HFFc6 (cell line): ENCODE measurements at regions not wholly inside any gene's neighbourhood (a gene's known extent, or its start where the extent isn't known, plus 50 kb on each side); places are given as distances from the start of the nearest gene placed in this dataset.

Experiments
- DNase-seq: peaks from one replicate; pipeline ENCODE4 v3.0.0-alpha.2; 2018
- H3K27ac Mint-ChIP-seq: 2 replicates; pipeline ENCODE4 v1.8.0; 2020; ENCODE audit warnings: mild to moderate bottlenecking, mixed read lengths
- H3K27me3 Mint-ChIP-seq: 2 replicates; pipeline ENCODE4 v1.8.0; 2021; ENCODE audit warnings: mild to moderate bottlenecking, moderate library complexity, mixed read lengths; ENCODE audit not compliant: insufficient read depth
- H3K36me3 Mint-ChIP-seq: 2 replicates; pipeline ENCODE4 v1.8.0; 2021; ENCODE audit warnings: low read depth, mixed read lengths
- H3K4me1 Mint-ChIP-seq: 2 replicates; pipeline ENCODE4 v1.8.0; 2020; ENCODE audit warnings: low read depth, mixed read lengths
- H3K4me3 Mint-ChIP-seq: 2 replicates; pipeline ENCODE4 v1.8.0; 2020; ENCODE audit warnings: mild to moderate bottlenecking, moderate library complexity, mixed read lengths
- H3K9me3 Mint-ChIP-seq: 2 replicates; pipeline ENCODE4 v1.8.0; 2020; ENCODE audit warnings: mild to moderate bottlenecking, mixed read lengths
- TF ChIP-seq, protein P1 (sequence below): fragments of 200-600 bp; sonication (generic); IDR thresholded peaks from 2 replicates; pipeline ENCODE4 v1.5.0; 2021; ENCODE audit warnings: antibody characterized with exemption, mild to moderate bottlenecking

DNA sequence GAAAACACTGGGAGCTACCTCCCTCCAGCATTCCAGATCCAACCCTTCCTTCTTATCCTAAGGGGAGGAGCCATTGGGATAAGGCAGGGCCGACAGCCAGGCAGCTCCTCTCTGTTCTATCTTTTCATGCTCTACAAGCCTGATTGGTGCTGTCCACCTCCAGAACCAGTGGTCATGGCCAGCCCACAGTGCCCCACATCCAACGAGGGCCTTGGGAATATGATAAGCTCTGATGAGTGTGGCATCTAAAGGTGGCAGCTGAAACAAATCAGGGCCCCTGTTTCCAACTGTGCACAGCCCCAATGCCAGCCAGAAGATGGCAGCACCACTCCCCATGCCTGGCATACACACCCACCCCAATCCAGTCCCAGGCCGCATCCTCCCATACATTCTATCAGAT, 329.3 kb downstream of the C1D start:
- no peaks in the 10 kb centered on the region for H3K4me1 Mint-ChIP-seq
- no peak for DNase-seq
- TF ChIP-seq, protein P1, sequence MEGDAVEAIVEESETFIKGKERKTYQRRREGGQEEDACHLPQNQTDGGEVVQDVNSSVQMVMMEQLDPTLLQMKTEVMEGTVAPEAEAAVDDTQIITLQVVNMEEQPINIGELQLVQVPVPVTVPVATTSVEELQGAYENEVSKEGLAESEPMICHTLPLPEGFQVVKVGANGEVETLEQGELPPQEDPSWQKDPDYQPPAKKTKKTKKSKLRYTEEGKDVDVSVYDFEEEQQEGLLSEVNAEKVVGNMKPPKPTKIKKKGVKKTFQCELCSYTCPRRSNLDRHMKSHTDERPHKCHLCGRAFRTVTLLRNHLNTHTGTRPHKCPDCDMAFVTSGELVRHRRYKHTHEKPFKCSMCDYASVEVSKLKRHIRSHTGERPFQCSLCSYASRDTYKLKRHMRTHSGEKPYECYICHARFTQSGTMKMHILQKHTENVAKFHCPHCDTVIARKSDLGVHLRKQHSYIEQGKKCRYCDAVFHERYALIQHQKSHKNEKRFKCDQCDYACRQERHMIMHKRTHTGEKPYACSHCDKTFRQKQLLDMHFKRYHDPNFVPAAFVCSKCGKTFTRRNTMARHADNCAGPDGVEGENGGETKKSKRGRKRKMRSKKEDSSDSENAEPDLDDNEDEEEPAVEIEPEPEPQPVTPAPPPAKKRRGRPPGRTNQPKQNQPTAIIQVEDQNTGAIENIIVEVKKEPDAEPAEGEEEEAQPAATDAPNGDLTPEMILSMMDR = peak; percentile 80
- no peak overlapping the region for H3K4me3 Mint-ChIP-seq
- H3K27me3 Mint-ChIP-seq = no peaks in the 10 kb centered on the region; the same call in 1 of the 2 replicates
- H3K9me3 Mint-ChIP-seq = no peaks in the 10 kb centered on the region
- H3K36me3 Mint-ChIP-seq = no peaks in the 10 kb centered on the region
- H3K27ac Mint-ChIP-seq = no peak overlapping the region

DNA sequence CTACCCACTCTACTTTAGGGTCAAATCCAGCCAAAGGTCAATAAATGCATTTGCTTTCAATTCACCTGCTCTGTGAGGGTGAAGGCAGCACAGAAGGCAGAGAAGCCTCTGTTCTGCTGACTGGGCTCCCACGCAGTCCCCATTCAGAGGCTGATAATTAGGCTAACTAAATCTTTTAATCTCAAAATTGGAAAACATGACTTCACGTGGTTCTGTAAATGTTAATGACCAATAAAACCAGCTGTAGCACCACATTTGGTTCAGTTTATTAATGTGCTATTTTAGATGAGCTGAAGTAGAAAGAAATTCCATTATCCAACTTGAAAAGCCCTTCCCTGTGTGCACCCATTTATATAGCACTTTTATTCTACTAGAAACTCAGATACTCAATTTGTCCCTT, 310.6 kb downstream of the C1D start:
- H3K36me3 Mint-ChIP-seq = no peaks in the 10 kb centered on the region
- TF ChIP-seq, protein P1 = no peak

DNA sequence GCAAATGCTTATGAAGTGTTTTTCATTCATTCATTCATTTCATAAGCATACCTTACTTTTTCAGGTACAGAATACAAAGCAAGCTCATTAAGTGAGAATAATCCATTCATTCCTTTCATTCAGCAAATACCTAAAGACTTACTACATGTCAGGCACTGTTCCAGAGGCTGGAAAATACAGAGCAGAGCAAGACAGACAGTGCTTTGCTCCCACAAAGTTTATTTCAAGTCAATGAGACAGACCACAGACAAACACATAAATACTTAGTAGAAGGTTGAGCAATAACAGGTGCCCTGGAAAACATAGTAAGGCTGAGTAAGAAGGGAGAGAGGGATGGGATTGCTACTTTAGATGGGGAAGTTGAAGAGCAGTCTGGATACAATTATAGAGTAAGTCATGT, 309.8 kb downstream of the C1D start:
- TF ChIP-seq, protein P1 = no peak
- no peak overlapping the region for H3K4me3 Mint-ChIP-seq
- DNase-seq = peak; percentile 68
- no peaks in the 10 kb centered on the region for H3K9me3 Mint-ChIP-seq
- no peaks in the 10 kb centered on the region for H3K36me3 Mint-ChIP-seq
- no peak overlapping the region for H3K27ac Mint-ChIP-seq
- peaks cover 14% of the 10 kb centered on the region for H3K4me1 Mint-ChIP-seq
- H3K27me3 Mint-ChIP-seq = peaks cover 8% of the 10 kb centered on the region; the same call in 1 of the 2 replicates

More for the DNA sequence above, 310.6 kb downstream of the C1D start:
- peaks cover 8% of the 10 kb centered on the region; the same call in 1 of the 2 replicates for H3K27me3 Mint-ChIP-seq
- DNase-seq = no peak
- H3K4me3 Mint-ChIP-seq = no peak overlapping the region
- no peak overlapping the region for H3K27ac Mint-ChIP-seq
- H3K9me3 Mint-ChIP-seq = no peaks in the 10 kb centered on the region
- H3K4me1 Mint-ChIP-seq = peaks cover 14% of the 10 kb centered on the region

DNA sequence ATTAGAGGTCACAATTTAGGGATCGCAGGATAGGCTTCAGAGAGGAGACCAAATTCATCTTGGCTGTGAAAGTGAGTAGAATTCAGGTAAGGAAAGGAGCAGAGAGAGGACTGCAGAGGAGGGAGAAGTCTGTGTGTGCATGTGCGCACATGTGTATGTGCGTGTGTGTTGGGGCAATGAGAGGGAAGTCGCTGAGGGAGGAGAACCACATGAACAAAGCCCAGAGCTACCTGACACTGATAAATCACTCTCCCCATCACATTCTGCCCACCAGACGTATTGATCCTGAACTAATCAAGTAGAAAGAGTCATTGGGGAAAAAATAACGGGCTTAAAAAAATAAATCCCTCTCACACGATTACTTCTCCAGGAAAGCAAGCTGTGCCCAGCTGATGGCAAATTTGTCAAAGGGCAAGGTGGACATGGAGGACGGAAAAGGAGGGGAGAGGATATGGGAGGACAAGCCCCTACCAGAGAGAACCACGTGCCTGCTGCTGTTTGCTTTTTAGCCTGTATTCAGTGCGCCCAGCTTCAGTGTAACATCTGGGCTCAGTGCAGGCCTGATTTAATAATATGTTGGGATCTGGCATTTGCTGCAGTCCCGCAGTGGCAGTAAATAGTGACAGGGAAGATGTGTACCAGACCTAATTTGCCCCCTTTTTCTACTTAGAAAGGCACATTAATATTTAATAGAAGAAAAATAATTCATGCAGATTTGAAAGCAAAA, 307.5 kb downstream of the C1D start:
- no peaks in the 10 kb centered on the region for H3K9me3 Mint-ChIP-seq
- no peak overlapping the region for H3K4me3 Mint-ChIP-seq
- H3K4me1 Mint-ChIP-seq = peaks cover 14% of the 10 kb centered on the region
- H3K27ac Mint-ChIP-seq = no peak overlapping the region
- TF ChIP-seq, protein P1 = no peak
- H3K27me3 Mint-ChIP-seq = peaks cover 6% of the 10 kb centered on the region; the same call in 1 of the 2 replicates
- no peak for DNase-seq
- H3K36me3 Mint-ChIP-seq = no peaks in the 10 kb centered on the region

DNA sequence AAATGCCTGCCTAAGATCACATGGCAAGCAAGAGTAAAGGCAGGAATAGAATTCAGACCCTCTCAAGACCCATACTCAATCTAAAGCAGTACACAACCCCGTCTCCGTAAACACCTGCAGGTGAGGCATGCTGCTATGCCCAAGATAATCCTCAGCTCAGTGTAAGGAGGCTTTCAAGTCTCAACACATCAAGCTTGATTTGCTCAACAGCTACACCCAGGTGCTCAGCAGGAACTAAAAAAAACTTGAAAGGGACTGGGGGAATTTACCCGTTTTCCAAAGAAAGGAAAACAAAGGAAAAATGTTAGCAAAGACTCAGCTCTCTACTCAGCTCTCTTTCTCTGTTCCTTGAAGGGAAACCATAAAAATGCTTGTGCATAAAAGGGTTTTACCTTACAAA, 301.8 kb downstream of the C1D start:
- H3K9me3 Mint-ChIP-seq = no peaks in the 10 kb centered on the region
- TF ChIP-seq, protein P1 = no peak

More for the DNA sequence above, 301.8 kb downstream of the C1D start:
- peaks cover 9% of the 10 kb centered on the region; the same call in 1 of the 2 replicates for H3K27me3 Mint-ChIP-seq
- H3K4me3 Mint-ChIP-seq = no peak overlapping the region
- no peaks in the 10 kb centered on the region for H3K4me1 Mint-ChIP-seq
- no peak for DNase-seq
- H3K27ac Mint-ChIP-seq = no peak overlapping the region
- no peaks in the 10 kb centered on the region for H3K36me3 Mint-ChIP-seq
